GM23338 (cell line): ENCODE measurements at regions not wholly inside any gene's neighbourhood (a gene's known extent, or its start where the extent isn't known, plus 50 kb on each side); places are given as distances from the start of the nearest gene placed in this dataset.

Source experiments
- ATAC-seq: fragments of 200-7000 bp; cut with Tn5 transposase; 3 replicates; pipeline ENCODE4 v1.9.1; 2020
- DNase-seq: peaks from one replicate; pipeline ENCODE4 v3.0.0-alpha.2; 2015; ENCODE audit warnings: low spot score
- H2AFZ ChIP-seq: fragments of 200-600 bp; sonication (generic); 2 replicates; pipeline ENCODE4 v1.8.0; 2016; ENCODE audit warnings: antibody characterized with exemption, mild to moderate bottlenecking, moderate library complexity
- H3F3A ChIP-seq: fragments of 200-600 bp; sonication (generic); replicated peaks from 2 replicates; pipeline ENCODE4 v1.8.0; 2017; ENCODE audit warnings: antibody characterized with exemption, mixed run types, low read depth
- H3K27ac ChIP-seq: fragments of 200-600 bp; sonication (generic); 2 replicates; pipeline ENCODE4 v1.6.1; 2016; ENCODE audit warnings: low read depth
- H3K27me3 ChIP-seq: fragments of 200-600 bp; sonication (generic); 2 replicates; pipeline ENCODE4 v1.8.0; 2016; ENCODE audit warnings: mild to moderate bottlenecking, mixed run types, moderate library complexity; ENCODE audit not compliant: insufficient read depth
- H3K36me3 ChIP-seq: fragments of 200-600 bp; sonication (generic); 2 replicates; pipeline ENCODE4 v1.8.0; 2016; ENCODE audit warnings: mild to moderate bottlenecking; ENCODE audit not compliant: insufficient read depth
- H3K4me1 ChIP-seq: fragments of 200-600 bp; sonication (generic); 2 replicates; pipeline ENCODE4 v1.8.0; 2016; ENCODE audit warnings: mild to moderate bottlenecking, moderate library complexity; ENCODE audit not compliant: insufficient read depth
- H3K4me2 ChIP-seq: fragments of 200-600 bp; sonication (generic); 2 replicates; pipeline ENCODE4 v1.7.1; 2017; ENCODE audit warnings: mixed run types
- H3K4me3 ChIP-seq: fragments of 200-600 bp; sonication (generic); 2 replicates; pipeline ENCODE4 v1.6.1; 2016; ENCODE audit warnings: mixed run types
- H3K79me2 ChIP-seq: fragments of 200-600 bp; sonication (generic); replicated peaks from 2 replicates; pipeline ENCODE4 v1.8.0; 2017; ENCODE audit warnings: mild to moderate bottlenecking; ENCODE audit not compliant: insufficient read depth
- H3K9me2 ChIP-seq: fragments of 200-600 bp; sonication (generic); 2 replicates; pipeline ENCODE4 v1.8.0; 2017; ENCODE audit not compliant: insufficient read depth
- H4K20me1 ChIP-seq: fragments of 200-600 bp; sonication (generic); replicated peaks from 2 replicates; pipeline ENCODE4 v1.8.0; 2017; ENCODE audit warnings: mild to moderate bottlenecking; ENCODE audit not compliant: insufficient read depth
- H3K27ac Mint-ChIP-seq: 2 replicates; pipeline ENCODE4 v1.8.0; 2020; ENCODE audit warnings: inconsistent platforms, mild to moderate bottlenecking, moderate library complexity, mixed read lengths
- H3K27me3 Mint-ChIP-seq: 3 replicates; pipeline ENCODE4 v1.8.0; 2022; ENCODE audit warnings: low read depth, mild to moderate bottlenecking, moderate library complexity, mixed read lengths, inconsistent platforms; ENCODE audit not compliant: insufficient read depth, poor library complexity
- H3K36me3 Mint-ChIP-seq: 3 replicates; pipeline ENCODE4 v1.8.0; 2021; ENCODE audit warnings: low read depth, mild to moderate bottlenecking, inconsistent platforms, moderate library complexity, mixed read lengths
- H3K4me1 Mint-ChIP-seq: 3 replicates; pipeline ENCODE4 v1.8.0; 2020; ENCODE audit warnings: mild to moderate bottlenecking, inconsistent platforms, mixed read lengths
- H3K4me3 Mint-ChIP-seq: 3 replicates; pipeline ENCODE4 v1.8.0; 2021; ENCODE audit warnings: moderate library complexity, mild to moderate bottlenecking, inconsistent platforms, mixed read lengths
- H3K9me3 Mint-ChIP-seq: 3 replicates; pipeline ENCODE4 v1.8.0; 2020; ENCODE audit warnings: moderate library complexity, mild to moderate bottlenecking, inconsistent platforms, mixed read lengths
- CTCF ChIP-seq, 2 experiments: fragments of 200-600 bp in 1 of 2; sonication (generic) in 1 of 2; conservative IDR thresholded peaks; 2 replicates each; pipeline versions ENCODE4 v1.5.1 to v1.6.1; 2016 to 2017; ENCODE audit warnings: antibody characterized with exemption in 2 of 2, low read depth in 2 of 2, mild to moderate bottlenecking in 2 of 2, moderate library complexity in 1 of 2
- EZH2 ChIP-seq: fragments of 200-600 bp; sonication (generic); IDR thresholded peaks from one replicate; pipeline ENCODE4 v1.8.0; 2017; ENCODE audit warnings: antibody characterized with exemption, mild to moderate bottlenecking, low read depth; ENCODE audit not compliant: unreplicated experiment
- EZH2phosphoT487 ChIP-seq: fragments of 200-600 bp; sonication (generic); IDR thresholded peaks from one replicate; pipeline ENCODE4 v1.8.1; 2018; ENCODE audit warnings: antibody characterized with exemption; ENCODE audit not compliant: unreplicated experiment
- JUNB ChIP-seq: IDR thresholded peaks from one replicate; pipeline ENCODE4 v1.6.1; 2016; ENCODE audit warnings: antibody characterized with exemption; ENCODE audit not compliant: unreplicated experiment
- NANOG ChIP-seq: IDR thresholded peaks from 2 replicates; pipeline ENCODE4 v1.6.1; 2016; ENCODE audit warnings: antibody characterized with exemption, borderline replicate concordance
- POLR2AphosphoS5 ChIP-seq: IDR thresholded peaks from 2 replicates; pipeline ENCODE4 v1.6.1; 2016; ENCODE audit warnings: antibody characterized with exemption, low read depth
- REST ChIP-seq: IDR thresholded peaks from one replicate; pipeline ENCODE4 v1.6.1; 2018; ENCODE audit warnings: antibody characterized with exemption; ENCODE audit not compliant: unreplicated experiment
- STAT1 ChIP-seq: IDR thresholded peaks from one replicate; pipeline ENCODE4 v1.6.1; 2016; ENCODE audit warnings: antibody characterized with exemption; ENCODE audit not compliant: unreplicated experiment
- ZNF114 ChIP-seq: fragments of 250-450 bp; sonication (Bioruptor Pico); IDR thresholded peaks from 2 replicates; pipeline ENCODE4 v1.5.0; 2020; ENCODE audit warnings: mild to moderate bottlenecking, moderate library complexity
- ZNF462 ChIP-seq: fragments of 250-450 bp; sonication (Bioruptor Pico); IDR thresholded peaks from 2 replicates; pipeline ENCODE4 v1.5.0; 2020; ENCODE audit warnings: mild to moderate bottlenecking, moderate library complexity

GRCh38 chr2:65668744-65669143, 236.3 kb upstream of the SPRED2 start:
- ATAC-seq (no peak), DNase-seq (no peak)
- no peaks in the 10 kb centered on the region for H3K27me3 ChIP-seq
- H3K27ac ChIP-seq: no peak overlapping the region
- H3K4me3 ChIP-seq: no peak overlapping the region
- H4K20me1 ChIP-seq: no peaks in the 10 kb centered on the region
- Mint-ChIP-seq H3K27ac (no peak overlapping the region), H3K4me3 (no peak overlapping the region), H3K36me3 (peaks cover 16% of the 10 kb centered on the region), H3K9me3 (peaks cover 40% of the 10 kb centered on the region), H3K27me3 (peaks cover 8% of the 10 kb centered on the region), H3K4me1 (no peaks in the 10 kb centered on the region; the same call in 2 of the 3 replicates)
- no peaks in the 10 kb centered on the region for H3K9me2 ChIP-seq
- H3K36me3 ChIP-seq: no peaks in the 10 kb centered on the region
- H3K4me1 ChIP-seq: no peaks in the 10 kb centered on the region
- H3K79me2 ChIP-seq: no peaks in the 10 kb centered on the region
- no peaks in the 10 kb centered on the region for H3F3A ChIP-seq
- H2AFZ ChIP-seq: no peak overlapping the region
- H3K4me2 ChIP-seq: no peak overlapping the region
- TF ChIP-seq EZH2 (no peak), NANOG (no peak), POLR2AphosphoS5 (no peak)

- peaks cover 6% of the 10 kb centered on the region for H3K27me3 Mint-ChIP-seq
- no peaks in the 10 kb centered on the region for H3K4me1 ChIP-seq
- no peaks in the 10 kb centered on the region for H3K9me2 ChIP-seq
- H3F3A ChIP-seq: no peaks in the 10 kb centered on the region
- no peak overlapping the region for H3K4me3 Mint-ChIP-seq
- no peaks in the 10 kb centered on the region for H3K36me3 ChIP-seq
- H3K4me2 ChIP-seq: no peak overlapping the region
- no peak overlapping the region for H3K27ac ChIP-seq
- no peaks in the 10 kb centered on the region for H3K27me3 ChIP-seq
- no peak overlapping the region for H3K4me3 ChIP-seq
- ATAC-seq (no peak), DNase-seq (no peak)
- peaks cover 40% of the 10 kb centered on the region for H3K9me3 Mint-ChIP-seq
- H3K79me2 ChIP-seq: no peaks in the 10 kb centered on the region
- H3K4me1 Mint-ChIP-seq: no peaks in the 10 kb centered on the region; the same call in 2 of the 3 replicates
- no peaks in the 10 kb centered on the region for H4K20me1 ChIP-seq
- H2AFZ ChIP-seq: no peak overlapping the region
- no peak overlapping the region for H3K27ac Mint-ChIP-seq
- peaks cover 16% of the 10 kb centered on the region for H3K36me3 Mint-ChIP-seq
- TF ChIP-seq ZNF114 (CRISPR knock-in tag) (no peak), STAT1 (no peak), CTCF (conservative IDR thresholded peaks at IDR 0.05; ENCODE audit: low read depth in 2 of 2) (no peak), EZH2phosphoT487 (no peak), ZNF462 (CRISPR knock-in tag) (no peak), JUNB (no peak), POLR2AphosphoS5 (no peak), NANOG (no peak), REST (no peak), EZH2 (no peak)
These were observed 233.8 kb upstream of the SPRED2 start for GRCh38 chr2:65666156-65666725.
